PC-3 (cell line): ENCODE measurements at regions not wholly inside any gene's neighbourhood (a gene's known extent, or its start where the extent isn't known, plus 50 kb on each side); places are given as distances from the start of the nearest gene placed in this dataset.

ENCODE experiments used
- ATAC-seq: fragments of 200-7000 bp; cut with Tn5 transposase; 2 replicates; pipeline ENCODE4 v1.9.1; 2020; ENCODE audit warnings: mild to moderate bottlenecking, moderate library complexity
- BruUV-seq: library from RNA; stranded (reverse); fragments of 400-500 nt; replicated peaks from 2 replicates; lab custom pipeline; 2021; lab: Mats Ljungman, UMichigan
- CTCF ChIA-PET: fragments of 300-600 bp; sonication (Branson Sonifier 250); formaldehyde crosslinking; loops from one replicate; lab custom pipeline; 2022; ENCODE audit warnings: antibody characterized with exemption; lab: Charles Lee
- POLR2A ChIA-PET: fragments of 300-600 bp; sonication (Branson Sonifier 250); formaldehyde crosslinking; loops from one replicate; lab custom pipeline; 2022; ENCODE audit warnings: antibody characterized with exemption; ENCODE audit not compliant: unreplicated experiment; lab: Charles Lee
- DNase-seq: peaks from one replicate; pipeline ENCODE4 v3.0.0-alpha.2; 2015
- H2AFZ ChIP-seq: fragments of 300-600 bp; sonication (generic); 2 replicates; pipeline ENCODE4 v1.6.0; 2016; ENCODE audit warnings: antibody characterized with exemption, low read length
- H3F3A ChIP-seq: fragments of 300-600 bp; sonication (generic); one replicate; pipeline ENCODE4 v1.6.0; 2017; ENCODE audit warnings: antibody characterized with exemption, low read length, control low read depth, mild to moderate bottlenecking; ENCODE audit not compliant: unreplicated experiment
- H3K27ac ChIP-seq: fragments of 300-600 bp; sonication (generic); 2 replicates; pipeline ENCODE4 v1.5.1; 2016; ENCODE audit warnings: mild to moderate bottlenecking, low read length
- H3K27me3 ChIP-seq: fragments of 300-600 bp; sonication (generic); 2 replicates; pipeline ENCODE4 v1.6.1; 2016; ENCODE audit warnings: low read length, mixed read lengths
- H3K36me3 ChIP-seq: fragments of 300-600 bp; sonication (generic); 2 replicates; pipeline ENCODE4 v1.6.1; 2016; ENCODE audit warnings: low read depth, mixed run types, low read length, mixed read lengths
- H3K4me1 ChIP-seq: fragments of 300-600 bp; sonication (generic); 2 replicates; pipeline ENCODE4 v1.5.1; 2016; ENCODE audit warnings: low read length; ENCODE audit not compliant: insufficient read depth
- H3K4me2 ChIP-seq: fragments of 300-600 bp; sonication (generic); 2 replicates; pipeline ENCODE4 v1.6.0; 2016; ENCODE audit warnings: low read length
- H3K4me3 ChIP-seq: fragments of 300-600 bp; sonication (generic); 2 replicates; pipeline ENCODE4 v1.5.1; 2016; ENCODE audit warnings: mild to moderate bottlenecking, low read length, mixed read lengths
- H3K79me2 ChIP-seq: fragments of 300-600 bp; sonication (generic); 2 replicates; pipeline ENCODE4 v1.6.1; 2017; ENCODE audit warnings: low read length, mixed read lengths
- H3K9ac ChIP-seq: fragments of 300-600 bp; sonication (generic); 2 replicates; pipeline ENCODE4 v1.6.0; 2016; ENCODE audit warnings: mild to moderate bottlenecking, low read length
- H3K9me2 ChIP-seq: fragments of 300-600 bp; sonication (generic); replicated peaks from 2 replicates; pipeline ENCODE4 v1.6.1; 2016; ENCODE audit warnings: mixed run types, low read length, mixed read lengths
- H3K9me3 ChIP-seq: fragments of 300-600 bp; sonication (generic); 2 replicates; pipeline ENCODE4 v1.6.1; 2016; ENCODE audit warnings: low read length, mixed read lengths
- H4K20me1 ChIP-seq: fragments of 300-600 bp; sonication (generic); 2 replicates; pipeline ENCODE4 v1.6.1; 2016; ENCODE audit warnings: low read length, mixed read lengths
- EZH2 ChIP-seq: fragments of 300-600 bp; sonication (generic); IDR thresholded peaks from one replicate; pipeline ENCODE4 v1.6.1; 2017; ENCODE audit warnings: antibody characterized with exemption, mild to moderate bottlenecking, low read length; ENCODE audit not compliant: unreplicated experiment
- EZH2phosphoT487 ChIP-seq: fragments of 300-600 bp; sonication (generic); IDR thresholded peaks from 2 replicates; pipeline ENCODE4 v1.6.1; 2018; ENCODE audit warnings: mild to moderate bottlenecking, antibody characterized with exemption, low read length, borderline replicate concordance
- intact Hi-C: fragments of 100-400 bp; cut with micrococcal nuclease; formaldehyde crosslinking; loops from 2 replicates; pipeline ENCODE4 v1.9.0; 2023
- TF ChIP-seq, protein P1 (sequence below): fragments of 300-600 bp; sonication (generic); conservative IDR thresholded peaks from 2 replicates; pipeline ENCODE4 v1.5.1; 2017; ENCODE audit warnings: antibody characterized with exemption, low read depth, mild to moderate bottlenecking, low read length

- POLR2A ChIA-PET = no interaction called here
- intact Hi-C loops = no loop called here
Observed at GRCh38 chr3:26840272-26840870, 217.8 kb downstream of the LRRC3B start.

DNA sequence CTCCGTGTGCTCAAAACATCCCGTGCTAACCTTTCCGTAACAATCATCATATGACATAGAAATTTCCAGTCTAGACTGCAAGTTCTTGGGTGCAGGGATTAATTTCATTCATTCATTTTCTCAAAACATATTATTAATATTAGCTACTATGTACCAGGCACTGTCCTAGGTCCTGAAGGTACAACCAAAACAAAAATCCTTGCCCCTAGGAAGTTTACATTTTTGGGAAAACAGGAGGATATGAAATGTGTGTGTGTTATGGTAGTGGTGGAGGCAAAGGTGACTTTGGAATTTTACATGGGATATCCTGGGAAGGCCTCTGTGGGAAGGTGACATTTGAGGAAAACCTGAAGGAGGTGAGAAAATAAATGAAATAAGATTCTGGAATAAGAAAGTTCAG is 222.6 kb downstream of the LRRC3B start:
- H3K9me3 ChIP-seq = peaks cover 37% of the 10 kb centered on the region
- DNase-seq (no peak), ATAC-seq (no peak)
- no peaks in the 10 kb centered on the region for H3F3A ChIP-seq
- POLR2A ChIA-PET = no interaction called here
- H3K9me2 ChIP-seq = no peaks in the 10 kb centered on the region
- no peak overlapping the region for H2AFZ ChIP-seq
- no peaks in the 10 kb centered on the region for H3K36me3 ChIP-seq
- H3K27me3 ChIP-seq = no peaks in the 10 kb centered on the region
- no peaks in the 10 kb centered on the region for H4K20me1 ChIP-seq
- H3K4me2 ChIP-seq = no peak overlapping the region
- CTCF ChIA-PET = no interaction called here
- no peak overlapping the region for H3K9ac ChIP-seq
- TF ChIP-seq EZH2 = no peak
- TF ChIP-seq, protein P1, sequence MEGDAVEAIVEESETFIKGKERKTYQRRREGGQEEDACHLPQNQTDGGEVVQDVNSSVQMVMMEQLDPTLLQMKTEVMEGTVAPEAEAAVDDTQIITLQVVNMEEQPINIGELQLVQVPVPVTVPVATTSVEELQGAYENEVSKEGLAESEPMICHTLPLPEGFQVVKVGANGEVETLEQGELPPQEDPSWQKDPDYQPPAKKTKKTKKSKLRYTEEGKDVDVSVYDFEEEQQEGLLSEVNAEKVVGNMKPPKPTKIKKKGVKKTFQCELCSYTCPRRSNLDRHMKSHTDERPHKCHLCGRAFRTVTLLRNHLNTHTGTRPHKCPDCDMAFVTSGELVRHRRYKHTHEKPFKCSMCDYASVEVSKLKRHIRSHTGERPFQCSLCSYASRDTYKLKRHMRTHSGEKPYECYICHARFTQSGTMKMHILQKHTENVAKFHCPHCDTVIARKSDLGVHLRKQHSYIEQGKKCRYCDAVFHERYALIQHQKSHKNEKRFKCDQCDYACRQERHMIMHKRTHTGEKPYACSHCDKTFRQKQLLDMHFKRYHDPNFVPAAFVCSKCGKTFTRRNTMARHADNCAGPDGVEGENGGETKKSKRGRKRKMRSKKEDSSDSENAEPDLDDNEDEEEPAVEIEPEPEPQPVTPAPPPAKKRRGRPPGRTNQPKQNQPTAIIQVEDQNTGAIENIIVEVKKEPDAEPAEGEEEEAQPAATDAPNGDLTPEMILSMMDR = no peak
- no peak for TF ChIP-seq EZH2phosphoT487
- no peak overlapping the region for H3K4me3 ChIP-seq
- intact Hi-C loops = no loop called here
- H3K4me1 ChIP-seq = no peaks in the 10 kb centered on the region
- H3K27ac ChIP-seq = no peak overlapping the region
- BruUV-seq = no TSS peak
- H3K79me2 ChIP-seq = no peaks in the 10 kb centered on the region

More at GRCh38 chr3:26840272-26840870, 217.8 kb downstream of the LRRC3B start:
- H3K27me3 ChIP-seq = no peaks in the 10 kb centered on the region
- H3K4me3 ChIP-seq = no peak overlapping the region
- BruUV-seq = no TSS peak
- no peaks in the 10 kb centered on the region for H4K20me1 ChIP-seq
- H3K4me1 ChIP-seq = no peaks in the 10 kb centered on the region
- no peak for TF ChIP-seq EZH2
- no peak for TF ChIP-seq EZH2phosphoT487
- TF ChIP-seq, protein P1 = no peak
- H3K9ac ChIP-seq = no peak overlapping the region
- no peaks in the 10 kb centered on the region for H3F3A ChIP-seq
- no peaks in the 10 kb centered on the region for H3K9me2 ChIP-seq
- H3K9me3 ChIP-seq = peaks cover 28% of the 10 kb centered on the region
- no peak overlapping the region for H3K4me2 ChIP-seq
- H3K36me3 ChIP-seq = no peaks in the 10 kb centered on the region
- H2AFZ ChIP-seq = no peak overlapping the region
- H3K79me2 ChIP-seq = no peaks in the 10 kb centered on the region
- no peak for DNase-seq
- ATAC-seq = no peak
- H3K27ac ChIP-seq = no peak overlapping the region
- CTCF ChIA-PET = no interaction called here

GRCh38 chr3:26847680-26848079 is 225.1 kb downstream of the LRRC3B start:
- Histone ChIP-seq H2AFZ (no peak overlapping the region), H4K20me1 (no peaks in the 10 kb centered on the region), H3K4me1 (no peaks in the 10 kb centered on the region), H3K9me3 (peaks cover 29% of the 10 kb centered on the region), H3F3A (no peaks in the 10 kb centered on the region), H3K79me2 (no peaks in the 10 kb centered on the region), H3K4me2 (no peak overlapping the region), H3K27ac (no peak overlapping the region), H3K27me3 (no peaks in the 10 kb centered on the region), H3K9ac (no peak overlapping the region), H3K9me2 (no peaks in the 10 kb centered on the region), H3K4me3 (no peak overlapping the region), H3K36me3 (no peaks in the 10 kb centered on the region)
- ATAC-seq = no peak
- intact Hi-C loops = no loop called here
- DNase-seq = no peak
- TF ChIP-seq EZH2 = no peak
- TF ChIP-seq, protein P1 = no peak
- TF ChIP-seq EZH2phosphoT487 = no peak
- ChIA-PET POLR2A (no interaction called here), CTCF (no interaction called here)
- BruUV-seq = no TSS peak
